ENCODE measurements at regions not wholly inside any gene's neighbourhood (a gene's known extent, or its start where the extent isn't known, plus 50 kb on each side); places are given as distances from the start of the nearest gene placed in this dataset.

- ChIA-PET CTCF (interaction anchor here (0.9 to 2.3 kb wide), 7 partner anchors 10 to 530 kb away, joined by 3 to 16 read pairs (median 4); no protein-coding TSS in a partner anchor), POLR2A (interaction anchor here (1.0 to 1.9 kb wide), 4 partner anchors 10 to 161 kb away, joined by 3 to 32 read pairs (median 15); no protein-coding TSS in a partner anchor)
- Mint-ChIP-seq H3K27me3 (ENCODE audit: insufficient read depth, unreplicated experiment) (no peaks in the 10 kb centered on the region), H3K9me3 (ENCODE audit: unreplicated experiment) (no peaks in the 10 kb centered on the region), H3K4me1 (ENCODE audit: low read depth, unreplicated experiment) (peaks cover 52% of the 10 kb centered on the region), H3K4me3 (ENCODE audit: unreplicated experiment) (peak overlapping the region; percentile 48), H3K27ac (ENCODE audit: unreplicated experiment) (peak overlapping the region; percentile 92), H3K36me3 (ENCODE audit: insufficient read depth, unreplicated experiment) (peaks cover 7% of the 10 kb centered on the region)
- DNase-seq: no peak
- H3K4me1 ChIP-seq: peaks cover 60% of the 10 kb centered on the region
- H3K9me3 ChIP-seq: no peaks in the 10 kb centered on the region
- no peak overlapping the region for H3K4me3 ChIP-seq (ENCODE audit: low read depth, low read length)
- no peaks in the 10 kb centered on the region for H3K27me3 ChIP-seq (replicated peaks; ENCODE audit: control insufficient read depth, insufficient read depth, low read length)
- TF ChIP-seq CTCF (IDR thresholded peaks at IDR 0.05; ENCODE audit: insufficient read depth in 1 of 2, low read depth in 1 of 2, low read length in 1 of 2, severe bottlenecking in 1 of 2, unreplicated experiment in 1 of 2): no peak
- no peaks in the 10 kb centered on the region for H3K36me3 ChIP-seq (ENCODE audit: control insufficient read depth, insufficient read depth, low read length)
- intact Hi-C loops (cut with micrococcal nuclease; ENCODE audit: unreplicated experiment): loop anchor here (1.0 kb wide), 2 partner anchors 31 to 161 kb away; no protein-coding TSS in a partner anchor
- TSS peak; percentile 66 for BruUV-seq (replicated peaks)
Measured at GRCh38 chr7:342681-343216, 52.8 kb downstream of the FOXL3 start.

GRCh38 chr7:343227-343822 lies 53.4 kb downstream of the FOXL3 start:
- ChIA-PET CTCF (interaction anchor here (1.7 to 2.3 kb wide), 3 partner anchors 10 to 160 kb away, joined by 11 to 16 read pairs (median 15); no protein-coding TSS in a partner anchor), POLR2A (interaction anchor here (1.9 kb wide), 1 partner anchor 29 kb away, joined by 10 read pairs; no protein-coding TSS in a partner anchor)
- no peaks in the 10 kb centered on the region for H3K27me3 ChIP-seq (replicated peaks; ENCODE audit: control insufficient read depth, insufficient read depth, low read length)
- Mint-ChIP-seq H3K4me3 (ENCODE audit: unreplicated experiment) (peak overlapping the region; percentile 48), H3K9me3 (ENCODE audit: unreplicated experiment) (no peaks in the 10 kb centered on the region), H3K4me1 (ENCODE audit: low read depth, unreplicated experiment) (peaks cover 52% of the 10 kb centered on the region), H3K27me3 (ENCODE audit: insufficient read depth, unreplicated experiment) (no peaks in the 10 kb centered on the region), H3K36me3 (ENCODE audit: insufficient read depth, unreplicated experiment) (peaks cover 7% of the 10 kb centered on the region), H3K27ac (ENCODE audit: unreplicated experiment) (peak overlapping the region; percentile 92)
- no peaks in the 10 kb centered on the region for H3K9me3 ChIP-seq
- TF ChIP-seq CTCF (IDR thresholded peaks at IDR 0.05; ENCODE audit: insufficient read depth in 1 of 2, low read depth in 1 of 2, low read length in 1 of 2, severe bottlenecking in 1 of 2, unreplicated experiment in 1 of 2): no peak
- BruUV-seq (replicated peaks): no TSS peak
- H3K4me3 ChIP-seq (ENCODE audit: low read depth, low read length): no peak overlapping the region
- peaks cover 60% of the 10 kb centered on the region for H3K4me1 ChIP-seq
- H3K36me3 ChIP-seq (ENCODE audit: control insufficient read depth, insufficient read depth, low read length): no peaks in the 10 kb centered on the region
- intact Hi-C loops (cut with micrococcal nuclease; ENCODE audit: unreplicated experiment): loop anchor here (1.0 kb wide), 2 partner anchors 30 to 160 kb away; no protein-coding TSS in a partner anchor
- DNase-seq: peak; percentile 88 to 93

GRCh38 chr7:343864-344607 lies 54.1 kb downstream of the FOXL3 start:
- intact Hi-C loops (cut with micrococcal nuclease; ENCODE audit: unreplicated experiment): loop anchor here (1.0 kb wide), 2 partner anchors 29 to 159 kb away; no protein-coding TSS in a partner anchor
- BruUV-seq (replicated peaks): no TSS peak

More at GRCh38 chr7:343864-344607, 54.1 kb downstream of the FOXL3 start:
- H3K4me3 ChIP-seq (ENCODE audit: low read depth, low read length): no peak overlapping the region
- no peaks in the 10 kb centered on the region for H3K9me3 ChIP-seq
- H3K9me3 Mint-ChIP-seq (ENCODE audit: unreplicated experiment): no peaks in the 10 kb centered on the region
- no peak for DNase-seq
- H3K27me3 Mint-ChIP-seq (ENCODE audit: insufficient read depth, unreplicated experiment): no peaks in the 10 kb centered on the region
- H3K27ac Mint-ChIP-seq (ENCODE audit: unreplicated experiment): peak overlapping the region; percentile 92
- H3K4me1 ChIP-seq: peaks cover 57% of the 10 kb centered on the region
- peak overlapping the region; percentile 48 for H3K4me3 Mint-ChIP-seq (ENCODE audit: unreplicated experiment)
- POLR2A ChIA-PET: no interaction called here
- H3K4me1 Mint-ChIP-seq (ENCODE audit: low read depth, unreplicated experiment): peaks cover 52% of the 10 kb centered on the region
- CTCF ChIA-PET: no interaction called here
- peaks cover 7% of the 10 kb centered on the region for H3K36me3 Mint-ChIP-seq (ENCODE audit: insufficient read depth, unreplicated experiment)
- no peaks in the 10 kb centered on the region for H3K27me3 ChIP-seq (replicated peaks; ENCODE audit: control insufficient read depth, insufficient read depth, low read length)
- no peak for TF ChIP-seq CTCF (IDR thresholded peaks at IDR 0.05; ENCODE audit: insufficient read depth in 1 of 2, low read depth in 1 of 2, low read length in 1 of 2, severe bottlenecking in 1 of 2, unreplicated experiment in 1 of 2)
- no peaks in the 10 kb centered on the region for H3K36me3 ChIP-seq (ENCODE audit: control insufficient read depth, insufficient read depth, low read length)
